ENCODE measurements at regions not wholly inside any gene's neighbourhood (a gene's known extent, or its start where the extent isn't known, plus 50 kb on each side); places are given as distances from the start of the nearest gene placed in this dataset.
A peak's percentile ranks its signal among the peaks of the same experiment; 100 is the strongest.

DNA sequence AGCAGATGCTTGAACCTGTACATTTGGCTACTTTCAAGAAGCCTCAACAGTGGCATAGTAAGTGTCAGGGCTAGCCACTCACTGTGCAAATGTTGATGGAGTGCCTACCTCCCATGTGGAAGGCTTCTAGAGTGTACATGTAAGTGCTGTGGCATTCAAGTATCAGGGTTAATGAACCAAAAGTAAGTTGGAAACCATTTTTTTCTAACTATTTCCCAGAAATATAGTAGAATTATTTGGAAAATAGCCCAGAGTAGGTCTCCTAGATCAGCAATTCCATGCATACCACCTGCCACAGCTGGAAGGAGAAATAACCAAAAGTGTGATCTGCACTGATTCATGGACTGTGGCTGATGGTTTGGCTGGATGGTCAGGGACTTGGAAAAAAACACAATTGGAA lies 53.3 kb downstream of the FOXD1 start:
- DNase-seq, result no peak

DNA sequence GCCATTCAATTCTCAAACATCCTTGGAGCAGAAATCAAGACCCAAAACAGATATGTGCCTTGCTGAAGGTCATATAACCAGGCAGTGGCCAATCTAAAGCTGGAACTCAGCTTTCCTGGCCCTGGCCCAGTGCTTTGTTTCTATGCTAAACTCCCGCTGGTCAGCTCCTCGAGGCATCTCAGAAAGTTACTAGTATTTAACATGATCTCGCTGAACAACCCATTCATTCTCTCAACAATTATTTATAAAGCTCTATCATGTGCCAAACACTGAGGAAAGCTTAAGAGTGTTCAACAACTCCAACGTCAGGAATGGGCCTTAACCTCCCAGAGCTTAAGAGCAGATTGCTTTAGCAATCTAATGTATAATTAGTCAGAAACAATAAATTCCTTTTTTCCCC lies 54.0 kb downstream of the FOXD1 start:
- no peak for DNase-seq

GRCh38 chr5:73393611-73394489 lies 54.7 kb downstream of the FOXD1 start:
- DNase-seq, result no peak

DNA sequence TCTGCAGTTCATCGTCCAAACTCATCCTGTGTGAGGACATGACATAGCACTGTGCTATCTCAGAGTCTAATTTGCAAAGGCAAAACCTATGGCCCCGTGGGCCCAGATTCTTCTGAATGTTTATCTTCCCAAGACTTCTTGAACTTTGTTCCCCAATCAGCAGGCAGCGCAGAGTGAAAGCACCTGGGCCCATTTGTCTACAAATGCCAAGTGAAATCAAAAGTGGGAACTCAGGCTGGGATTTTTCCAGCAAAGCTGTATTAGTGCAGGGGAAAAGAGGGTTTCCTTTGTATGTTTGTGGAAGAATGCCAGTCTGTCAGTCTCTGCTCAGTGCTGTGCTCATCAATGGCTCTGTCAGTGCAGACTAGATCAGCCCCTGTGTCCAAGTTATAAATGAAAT lies 55.8 kb downstream of the FOXD1 start:
- DNase-seq, result no peak

- DNase-seq, result no peak
These were observed 57.1 kb downstream of the FOXD1 start for GRCh38 chr5:73391441-73391881.

GRCh38 chr5:73390972-73391371 lies 57.6 kb downstream of the FOXD1 start:
- no peak for DNase-seq

GRCh38 chr5:73388740-73389139 lies 59.8 kb downstream of the FOXD1 start:
- DNase-seq, result no peak

- DNase-seq, result no peak
These were observed 60.3 kb downstream of the FOXD1 start for GRCh38 chr5:73388306-73388684.

DNA sequence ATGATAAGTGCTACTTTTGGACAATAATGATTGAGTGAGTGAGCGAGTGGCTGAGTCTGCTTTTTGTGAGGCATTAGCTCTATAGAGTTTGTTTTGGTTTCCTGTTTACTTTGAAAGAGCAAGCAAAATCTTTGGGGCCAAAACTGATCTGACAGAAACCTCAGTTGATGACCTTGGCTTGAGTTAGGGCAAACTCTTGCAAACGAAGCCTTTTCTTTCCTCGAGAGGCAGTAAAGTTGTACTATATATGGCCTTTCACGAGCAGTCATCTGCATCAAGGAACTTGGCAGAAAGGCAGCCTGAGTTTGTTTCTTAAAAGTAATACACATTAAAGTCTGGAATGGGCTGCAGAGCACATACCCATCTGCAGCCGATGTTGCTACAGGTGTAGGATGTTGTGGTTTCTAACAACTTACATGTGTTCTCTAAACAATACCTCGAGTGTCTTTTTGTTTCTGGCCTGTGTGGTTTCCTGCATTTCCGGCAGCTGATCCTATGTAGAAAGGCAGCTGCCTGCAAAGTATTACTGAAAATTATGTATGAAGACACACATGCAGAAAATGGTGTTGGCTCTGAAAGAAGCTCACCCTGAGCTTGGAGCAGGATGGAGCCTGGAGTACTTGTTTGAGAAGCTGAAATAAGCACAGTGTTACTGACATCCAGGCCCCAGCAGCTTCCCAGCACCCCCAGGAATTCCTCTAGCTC lies 60.8 kb downstream of the FOXD1 start:
- DNase-seq, result peak; percentile 55

GRCh38 chr5:73387149-73387591 lies 61.4 kb downstream of the FOXD1 start:
- no peak for DNase-seq

GRCh38 chr5:73384861-73385260 lies 63.7 kb downstream of the FOXD1 start:
- DNase-seq, result no peak

DNA sequence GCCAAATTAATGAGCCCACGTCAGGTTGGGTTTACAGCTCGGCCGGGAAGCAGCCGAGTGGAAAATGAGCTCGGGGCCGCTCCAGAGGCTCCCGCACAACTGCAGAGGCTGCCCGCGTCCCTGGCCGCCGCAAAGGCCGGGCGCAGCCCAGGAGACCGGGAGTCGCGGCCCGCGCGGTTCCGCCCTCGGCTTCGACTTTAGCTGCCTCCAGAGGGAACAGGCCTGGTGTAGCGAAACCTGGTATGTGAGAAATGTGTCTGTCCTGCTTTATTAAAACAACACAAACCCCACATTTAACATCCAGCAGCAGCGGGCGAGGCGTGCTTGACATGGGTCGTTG lies 66.2 kb downstream of the FOXD1 start:
- no peak for DNase-seq

- no peak for DNase-seq
These were observed 66.8 kb downstream of the FOXD1 start for GRCh38 chr5:73381590-73382400.

DNA sequence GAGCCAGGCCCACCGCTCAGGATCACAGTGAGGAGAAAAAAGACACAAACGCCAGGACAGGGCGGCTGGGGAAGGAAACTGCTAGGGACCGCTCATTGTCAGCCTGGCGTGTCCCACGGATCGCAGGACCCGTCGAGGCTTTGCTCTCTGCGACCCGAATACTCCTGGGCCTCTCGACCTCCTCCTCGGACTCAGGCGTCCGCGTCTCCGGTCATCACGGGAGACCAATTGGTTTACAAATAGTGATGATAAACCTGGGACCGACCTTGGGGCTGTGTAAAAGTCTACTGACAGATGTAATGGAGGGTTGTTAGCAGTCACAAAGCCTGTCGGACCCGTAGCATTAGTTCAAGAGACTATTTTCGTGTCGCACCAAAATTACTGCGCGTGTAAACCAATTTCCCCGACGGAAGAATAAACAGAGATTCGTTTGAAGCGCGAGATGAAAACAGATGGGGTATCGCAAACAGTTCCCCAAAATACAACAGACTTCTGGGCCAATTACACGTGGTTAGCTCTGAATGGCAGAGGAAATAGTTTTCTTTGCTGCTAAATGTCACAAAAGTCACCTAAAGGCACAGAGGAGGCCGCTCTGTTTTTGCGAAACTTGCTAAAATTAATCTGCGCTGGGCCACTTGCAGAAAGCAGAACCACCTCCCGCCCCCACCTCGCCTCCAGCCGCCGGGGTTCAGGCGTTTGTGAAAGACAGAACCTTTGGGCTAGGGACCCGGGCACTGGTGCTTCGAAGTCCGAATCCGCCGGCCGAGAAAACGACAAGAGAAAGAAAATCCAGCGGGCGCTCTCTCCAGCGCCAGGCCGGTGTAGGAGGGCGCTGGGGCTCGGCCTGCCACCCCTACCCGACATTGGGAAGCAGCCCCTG lies 67.6 kb downstream of the FOXD1 start:
- DNase-seq, result no peak

- DNase-seq, result no peak
These were observed 68.5 kb downstream of the FOXD1 start for GRCh38 chr5:73380041-73380440.

GRCh38 chr5:73379435-73379834 lies 69.1 kb downstream of the FOXD1 start:
- no peak for DNase-seq

- DNase-seq, result no peak
These were observed 69.8 kb downstream of the FOXD1 start for GRCh38 chr5:73378765-73379164.

DNA sequence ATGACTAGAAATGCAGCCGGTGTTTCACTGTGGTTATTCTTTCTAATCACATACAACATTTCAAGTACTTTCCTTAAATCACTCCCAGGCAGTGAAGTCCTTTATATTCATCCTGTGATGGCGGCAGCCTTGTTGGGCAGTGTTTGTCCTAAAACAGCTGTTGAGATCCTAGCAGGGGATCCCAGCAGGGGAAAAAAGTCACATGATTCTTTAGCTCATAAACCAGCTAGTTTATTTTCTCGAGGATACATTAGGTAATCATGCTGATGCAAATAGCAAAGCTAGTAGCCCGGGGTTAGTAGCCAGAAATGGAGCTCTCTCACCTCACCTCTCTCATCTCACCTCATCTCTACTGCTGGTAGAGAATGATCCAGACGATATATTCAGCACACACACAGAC lies 70.5 kb downstream of the FOXD1 start:
- no peak for DNase-seq

- DNase-seq, result no peak
These were observed 71.9 kb downstream of the FOXD1 start for GRCh38 chr5:73376618-73377170.

DNA sequence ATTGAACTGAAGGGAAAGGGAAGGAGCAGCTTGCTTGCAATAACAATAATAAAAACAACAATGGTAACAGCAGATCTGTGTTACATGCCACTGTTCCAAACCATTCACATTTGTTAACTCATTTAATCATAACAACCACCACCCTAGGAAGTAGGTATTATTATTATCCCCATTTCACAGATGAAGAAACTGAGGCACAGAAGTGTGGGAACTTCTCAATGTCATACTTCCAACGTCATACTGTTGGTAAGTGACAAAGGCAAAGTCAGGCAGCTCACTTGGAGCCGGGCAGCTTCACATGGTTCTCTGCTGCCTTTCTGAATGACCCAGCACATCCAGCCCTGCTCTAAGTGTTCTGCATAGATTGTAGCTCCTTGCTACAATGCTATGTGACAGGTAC lies 72.6 kb downstream of the FOXD1 start:
- no peak for DNase-seq

DNA sequence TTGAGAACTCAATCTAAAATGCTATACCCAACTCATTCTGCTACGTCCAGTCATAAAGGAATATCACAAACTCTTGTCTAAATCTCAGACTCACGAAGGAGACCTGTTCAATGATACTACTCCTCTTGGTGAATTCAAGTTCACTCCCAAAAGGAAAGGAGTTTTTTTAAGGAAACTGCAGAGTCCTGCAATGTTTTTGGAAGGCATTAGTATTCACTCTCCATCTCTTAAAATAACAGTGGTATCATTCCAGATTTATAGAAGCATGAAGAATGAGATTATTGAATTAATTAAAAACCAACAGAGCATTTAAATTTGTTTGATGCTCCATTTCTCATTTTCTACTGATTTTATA lies 73.4 kb downstream of the FOXD1 start:
- DNase-seq, result no peak

- DNase-seq, result no peak
These were observed 73.9 kb downstream of the FOXD1 start for GRCh38 chr5:73374520-73375190.
